Vagina (tissue), 2 donors: ENCODE measurements at regions not wholly inside any gene's neighbourhood (a gene's known extent, or its start where the extent isn't known, plus 50 kb on each side); places are given as distances from the start of the nearest gene placed in this dataset.

Source experiments
- CTCF ChIP-seq, 3 experiments: fragments of 450-650 bp in 2 of 3; fragments of 200-600 bp in 1 of 3; sonication (generic) in 1 of 3; IDR thresholded peaks; one replicate each; pipeline ENCODE4 v1.5.1; 2017 to 2019; ENCODE audit warnings: antibody characterized with exemption in 3 of 3, mild to moderate bottlenecking in 2 of 3, moderate library complexity in 2 of 3
- POLR2A ChIP-seq, 2 donors: fragments of 450-650 bp; IDR thresholded peaks; one replicate each; pipeline ENCODE4 v1.6.1; 2017; ENCODE audit warnings: antibody characterized with exemption in 2 of 2, mild to moderate bottlenecking in 2 of 2, moderate library complexity in 2 of 2
- POLR2AphosphoS5 ChIP-seq, 2 donors: sonication (generic); formaldehyde crosslinking; IDR thresholded peaks; one replicate each; pipeline ENCODE4 v1.9.0; 2017; ENCODE audit warnings: antibody characterized with exemption in 2 of 2, mild to moderate bottlenecking in 2 of 2, low read depth in 1 of 2; ENCODE audit not compliant: insufficient read depth in 1 of 2

- TF ChIP-seq POLR2A (IDR thresholded peaks at IDR 0.05) (no peak), CTCF (IDR thresholded peaks at IDR 0.05) (no peak), POLR2AphosphoS5 (IDR thresholded peaks at IDR 0.05; ENCODE audit: insufficient read depth in 1 of 2, low read depth in 1 of 2) (no peak)
Observed at GRCh38 chr5:1933364-1934055, 50.8 kb upstream of the IRX4 start.
